GM21447 (cell line): ENCODE measurements at regions not wholly inside any gene's neighbourhood (a gene's known extent, or its start where the extent isn't known, plus 50 kb on each side); places are given as distances from the start of the nearest gene placed in this dataset.
A peak's percentile ranks its signal among the peaks of the same experiment; 100 is the strongest.
"Not testable (repeated sequence)": the region's sequence is repeated elsewhere in the genome, so short reads cannot be mapped to it uniquely, and the experiment has no call there.

Experiments
- ATAC-seq: cut with Tn5 transposase; IDR thresholded peaks from one replicate; pipeline ENCODE4 v1.9.1; 2021; ENCODE audit not compliant: unreplicated experiment

DNA sequence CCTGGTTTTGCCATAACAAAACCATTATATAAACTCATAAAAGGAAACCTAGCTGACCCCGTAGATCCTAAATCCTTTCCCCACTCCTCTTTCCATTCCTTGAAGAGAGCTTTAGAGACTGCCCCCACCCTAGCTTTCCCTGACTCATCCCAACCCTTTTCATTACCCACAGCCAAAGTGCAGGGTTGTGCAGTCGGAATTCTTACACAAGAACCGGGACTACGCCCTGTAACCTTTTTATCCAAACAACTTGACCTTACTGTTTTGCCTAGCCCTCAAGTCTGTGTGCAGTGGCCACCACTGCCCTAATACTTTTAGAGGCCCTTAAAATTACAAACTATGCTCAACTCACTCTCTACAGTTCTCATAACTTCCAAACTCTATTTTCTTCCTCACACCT is 116.0 kb upstream of the PTPN13 start:
- not testable (repeated sequence) for ATAC-seq

DNA sequence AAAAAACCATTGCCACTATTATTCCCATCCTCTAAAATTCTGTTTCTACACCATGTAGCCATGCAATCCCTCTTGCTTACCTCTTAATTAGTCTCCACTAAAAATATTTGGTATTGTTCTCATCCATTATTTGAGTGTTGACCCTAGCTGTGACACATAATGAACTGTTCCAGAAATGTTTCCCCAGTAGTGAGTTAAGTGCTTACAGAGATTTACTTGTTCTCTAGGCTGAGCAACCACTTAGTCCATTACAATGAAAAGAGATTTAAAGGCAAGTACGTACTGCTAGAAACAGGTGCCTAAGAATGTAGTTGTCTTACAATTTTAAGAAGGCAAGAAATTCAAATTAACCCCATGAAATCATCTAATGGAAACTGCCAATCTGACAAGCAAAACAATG is 112.7 kb upstream of the PTPN13 start:
- ATAC-seq, result no peak

DNA sequence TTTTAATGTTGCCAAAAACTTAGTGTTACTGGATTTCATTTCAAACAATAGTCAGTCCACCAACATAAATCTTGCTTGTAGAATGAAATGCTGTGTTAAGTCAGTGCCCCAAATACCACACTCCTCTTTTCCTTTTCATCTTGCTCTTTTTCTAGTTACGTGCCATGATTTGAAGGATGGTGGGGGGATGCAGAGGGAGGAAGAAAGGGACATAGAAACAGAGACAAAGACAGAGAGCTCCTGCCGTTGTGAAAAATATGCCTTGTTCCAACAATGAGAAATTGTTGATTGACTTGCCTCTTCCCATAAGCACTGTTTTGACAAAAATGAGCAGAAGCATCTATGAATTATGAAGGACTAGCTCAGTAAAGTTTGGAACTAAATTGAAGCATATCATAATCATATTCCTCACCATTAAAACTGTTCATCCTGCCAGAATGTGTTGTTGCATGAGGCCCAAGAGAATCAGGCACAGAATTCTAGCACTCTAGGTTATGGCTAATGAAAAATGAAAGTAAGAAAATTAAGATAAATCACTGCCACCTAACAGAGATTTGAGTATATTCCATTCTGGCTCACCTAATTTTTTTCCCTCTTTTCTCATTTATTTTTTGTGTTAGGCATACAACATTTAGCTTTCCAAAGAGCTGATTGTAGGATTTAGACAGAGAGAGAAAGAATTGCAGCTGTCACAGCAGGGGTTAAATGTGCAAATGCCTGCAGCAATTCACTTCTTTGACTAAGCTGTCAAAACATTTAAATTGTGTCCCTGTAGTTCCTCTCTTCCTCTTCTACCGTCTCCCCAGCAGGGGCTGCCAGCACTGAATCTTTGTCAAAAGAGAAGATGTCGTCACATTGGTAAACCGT is 111.6 kb upstream of the PTPN13 start:
- no peak for ATAC-seq

DNA sequence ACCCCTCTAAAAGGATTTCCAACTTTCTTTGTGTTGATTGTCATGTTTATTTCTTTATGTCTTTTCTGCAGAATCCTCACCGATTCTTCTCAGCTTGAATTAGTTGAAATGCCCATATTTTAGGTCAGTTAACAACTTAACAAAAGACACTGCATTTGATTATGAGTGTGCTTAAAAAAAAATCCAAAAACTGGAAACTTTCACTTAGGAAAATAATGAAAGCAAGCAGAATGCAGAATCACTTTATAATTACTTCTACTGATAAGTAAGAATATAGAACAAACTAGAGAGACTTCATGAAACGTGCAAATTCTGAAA is 111.0 kb upstream of the PTPN13 start:
- no peak for ATAC-seq

DNA sequence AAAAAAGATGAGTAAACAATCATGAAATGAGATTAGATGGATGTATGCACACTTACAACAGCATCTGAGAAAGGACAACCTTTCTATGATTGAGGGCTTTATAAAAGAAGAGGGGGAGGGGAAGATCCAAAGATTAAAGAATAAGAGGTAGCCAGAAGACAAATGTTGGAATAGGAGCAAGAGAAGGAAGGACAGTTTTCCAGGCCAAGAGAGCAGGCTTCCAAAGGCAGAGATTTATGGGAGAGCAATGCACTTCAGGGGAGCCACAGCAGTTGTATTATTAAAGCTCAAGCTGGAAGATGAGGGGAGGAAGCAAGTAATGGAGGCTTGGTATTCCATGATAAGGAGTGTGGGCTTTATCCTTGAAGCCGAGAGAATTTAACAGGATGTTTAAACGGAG is 110.3 kb upstream of the PTPN13 start:
- ATAC-seq, result no peak

DNA sequence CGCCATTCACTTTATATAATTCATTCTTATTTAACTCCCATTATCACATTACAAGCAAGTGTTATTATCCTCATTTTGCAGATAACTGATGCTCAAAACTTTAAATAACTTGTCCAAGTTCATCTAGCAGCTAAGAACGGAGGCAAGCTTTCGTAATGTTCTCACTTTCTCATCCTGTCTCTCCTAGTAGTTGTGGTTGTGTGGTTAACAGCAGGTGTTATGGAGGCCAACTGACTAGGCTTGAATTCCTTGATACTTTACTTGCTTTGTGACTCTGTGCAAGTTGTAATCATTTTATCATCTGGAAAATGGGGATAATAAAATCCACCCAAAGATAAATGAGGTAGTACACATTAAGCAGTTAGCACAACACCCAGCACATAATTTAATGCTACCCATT is 109.9 kb upstream of the PTPN13 start:
- ATAC-seq, result no peak

DNA sequence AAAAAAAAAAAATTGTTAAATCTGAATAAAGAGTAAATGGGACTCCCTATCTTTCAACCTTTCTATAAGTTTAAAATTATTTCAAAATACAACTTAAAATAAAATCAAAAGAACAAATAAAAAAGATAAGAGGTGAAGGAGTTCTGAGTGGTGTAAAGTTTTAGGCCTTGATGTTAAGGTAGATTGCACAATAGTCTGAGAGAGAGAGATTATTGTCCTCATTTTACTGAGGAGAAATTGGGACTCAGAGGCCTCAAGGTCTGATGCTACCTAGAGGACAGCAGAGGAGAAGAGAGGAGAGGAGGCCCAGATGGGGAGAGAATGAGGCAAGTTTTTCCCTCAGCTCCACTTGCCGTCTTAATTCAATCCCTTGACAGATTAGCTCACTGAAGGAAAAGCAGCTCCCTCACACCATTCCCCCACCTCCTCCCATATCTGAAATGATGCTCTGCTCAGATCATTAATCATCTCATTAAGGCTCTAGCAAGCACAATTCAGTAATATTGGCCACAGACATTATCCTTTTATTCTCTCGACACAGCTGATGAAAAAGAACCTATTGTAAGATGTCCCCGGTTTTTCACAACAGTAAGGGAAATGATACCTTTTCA is 106.3 kb upstream of the PTPN13 start:
- no peak for ATAC-seq

DNA sequence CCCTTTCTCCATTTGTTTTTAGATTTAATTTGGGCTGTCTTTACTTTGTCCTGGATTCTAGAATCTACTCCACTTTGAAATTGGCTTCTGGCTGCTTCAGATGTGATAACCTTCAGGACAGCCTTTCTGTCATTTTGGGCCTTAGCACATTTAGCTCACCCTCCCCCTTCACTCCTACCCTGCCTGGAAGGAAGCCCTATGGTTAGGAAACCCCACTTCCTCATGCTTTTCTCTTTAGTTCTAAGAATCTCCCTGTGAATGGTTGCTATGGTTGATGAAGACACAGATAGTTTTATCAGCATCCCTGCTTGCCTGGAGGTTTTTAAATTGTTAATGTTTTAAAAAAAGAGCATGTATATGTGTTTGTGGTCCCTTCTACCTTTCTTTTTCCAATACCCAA is 100.7 kb upstream of the PTPN13 start:
- ATAC-seq, result no peak

DNA sequence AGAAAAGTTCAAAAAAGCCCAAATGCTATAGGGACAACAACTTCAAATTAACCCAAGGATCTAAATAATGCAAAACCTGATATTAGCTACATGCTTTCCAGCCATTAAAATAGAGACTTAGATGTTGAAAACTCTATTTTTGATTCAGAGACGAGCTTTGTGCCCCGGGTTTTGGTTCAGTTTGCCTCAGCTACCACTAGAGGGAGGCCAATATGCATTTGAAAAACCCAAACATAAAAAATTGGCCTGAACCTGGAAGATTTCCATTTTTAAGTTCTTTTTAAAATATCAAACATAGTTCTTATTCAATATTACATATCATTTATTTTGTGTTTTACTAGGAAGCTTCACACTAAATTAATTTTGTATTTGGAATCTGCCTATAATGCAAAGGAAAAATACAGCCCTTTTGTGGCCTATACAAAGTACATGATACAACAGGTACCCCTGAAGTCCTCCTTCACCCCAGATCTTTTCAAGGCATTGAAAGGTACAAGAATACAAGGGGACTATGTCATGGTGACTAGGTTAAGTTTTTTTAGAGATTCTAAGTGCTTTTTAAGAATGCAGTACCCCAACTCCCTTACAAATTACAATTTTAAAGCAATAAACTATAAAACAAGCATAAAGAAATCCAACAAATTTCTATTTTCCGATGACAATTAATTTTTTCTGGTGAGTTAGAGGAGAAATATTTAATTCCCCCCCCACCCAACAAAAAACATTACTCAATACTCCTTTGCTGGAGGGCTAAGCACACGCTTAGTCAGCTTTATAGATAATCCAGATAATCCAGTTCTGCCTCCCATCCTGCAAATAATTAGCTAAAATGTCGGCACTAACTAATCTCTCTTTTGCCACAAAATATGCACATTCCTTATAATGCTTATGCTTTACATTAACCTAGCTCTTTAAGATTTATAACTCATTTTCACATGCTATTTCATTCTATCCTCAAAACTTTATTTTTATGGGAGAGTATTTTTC is 97.7 kb upstream of the PTPN13 start:
- no peak for ATAC-seq

DNA sequence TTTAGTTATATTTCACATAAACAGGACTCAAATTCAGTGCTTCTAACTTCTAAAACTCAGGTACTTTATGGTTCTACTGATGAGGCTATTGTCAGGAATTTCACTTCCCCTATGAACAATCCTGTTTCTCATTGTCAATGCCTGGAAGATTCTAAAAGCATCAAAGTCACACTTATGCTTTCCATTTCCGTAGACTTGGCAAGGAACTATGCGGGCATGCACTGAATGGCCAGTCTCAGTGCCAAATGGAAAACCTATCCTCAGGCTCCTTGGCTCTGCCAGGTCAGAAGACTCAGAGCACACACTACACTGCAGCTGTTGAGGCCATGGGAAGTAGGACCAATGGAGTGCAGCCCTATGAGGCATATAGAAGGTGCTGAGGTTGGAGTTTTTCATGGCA is 97.0 kb upstream of the PTPN13 start:
- no peak for ATAC-seq

DNA sequence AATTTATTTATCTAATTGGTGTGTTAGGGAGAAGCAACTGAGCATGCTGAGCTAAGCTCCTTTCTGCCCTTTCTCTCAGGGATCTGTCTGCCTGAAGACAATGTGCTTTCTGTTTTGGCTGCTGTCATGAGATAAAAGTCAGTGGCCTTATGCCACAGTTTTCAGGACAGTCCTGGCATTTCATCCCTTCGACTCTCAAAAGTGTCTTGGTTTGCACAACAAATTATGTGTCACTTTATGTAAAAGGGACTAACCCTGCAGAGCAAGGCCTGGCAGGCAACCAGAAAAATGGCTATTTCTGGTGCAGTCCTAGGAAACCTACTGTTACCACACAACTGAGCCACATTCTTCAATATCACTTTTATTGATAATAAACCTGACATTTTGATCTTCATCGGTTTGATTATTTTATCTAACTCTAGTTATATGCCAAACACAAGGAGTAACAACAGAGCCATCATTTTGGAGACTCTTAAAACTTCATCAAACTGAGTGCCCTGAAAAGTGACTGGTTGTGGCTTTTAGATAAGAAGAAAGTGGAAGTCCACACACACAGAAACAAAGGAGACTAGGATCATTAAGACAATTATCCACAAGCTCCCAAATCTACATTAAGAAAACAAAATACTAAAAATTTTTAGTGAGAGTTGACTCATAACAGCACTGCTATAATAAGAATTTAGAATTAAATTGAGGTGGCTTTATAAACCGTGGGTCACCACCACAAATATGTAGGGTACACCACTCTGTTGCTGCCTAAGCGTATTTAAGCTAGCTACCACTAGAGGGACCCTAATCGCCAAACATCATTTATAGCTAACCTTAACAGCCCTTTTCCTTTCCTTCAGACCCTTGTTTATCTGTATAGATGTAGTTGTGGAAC is 95.9 kb upstream of the PTPN13 start:
- ATAC-seq, result peak; percentile 89

DNA sequence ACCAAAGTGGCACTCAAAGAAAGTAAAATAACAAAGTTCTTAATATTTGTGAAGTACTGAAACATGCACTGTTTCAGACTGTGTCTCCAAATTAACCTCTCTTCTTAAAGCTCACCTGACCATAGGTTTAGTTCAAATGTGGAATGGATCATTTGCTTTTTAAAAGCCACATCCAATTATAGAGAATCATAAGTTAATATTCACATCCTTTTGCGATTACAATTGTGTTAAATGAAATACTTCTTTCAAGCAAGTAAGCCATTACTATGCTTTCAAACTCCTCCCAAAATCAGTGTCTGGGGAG is 95.3 kb upstream of the PTPN13 start:
- no peak for ATAC-seq

DNA sequence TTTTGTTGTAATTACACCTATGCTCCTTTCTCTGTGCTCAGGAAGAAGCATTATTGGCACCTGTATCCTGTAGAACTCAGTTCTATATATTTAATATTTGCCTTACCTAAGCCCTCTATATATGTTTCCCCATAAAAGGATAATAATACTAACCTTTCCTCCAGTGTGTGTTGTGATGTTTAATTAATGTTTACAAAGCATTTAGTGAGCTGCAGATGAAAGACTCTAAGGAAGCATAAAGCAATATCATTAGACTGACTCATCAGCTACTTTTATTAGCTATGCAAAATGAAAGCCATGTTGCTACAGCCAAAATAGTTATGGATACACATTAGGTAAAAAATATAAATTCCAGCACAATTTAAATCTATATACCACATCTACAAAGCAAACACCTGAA is 93.6 kb upstream of the PTPN13 start:
- no peak for ATAC-seq

DNA sequence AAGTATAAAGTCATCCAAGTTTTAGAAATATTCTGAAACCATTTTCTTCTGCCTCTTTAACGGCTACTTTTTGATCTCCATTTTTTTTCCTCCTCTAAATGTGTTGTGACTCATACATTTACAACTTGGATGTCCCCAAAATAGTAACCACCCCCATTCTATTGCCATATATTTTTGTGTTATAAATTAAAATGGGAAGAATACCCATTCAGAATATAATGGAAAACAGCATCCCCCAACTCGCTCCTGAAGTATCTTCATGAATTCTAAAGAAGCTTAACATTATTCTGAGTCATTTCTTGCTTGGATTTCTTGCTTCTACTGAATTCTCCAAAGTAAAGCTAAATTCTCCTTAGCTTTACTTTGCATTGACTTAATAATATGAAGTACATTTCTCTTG is 92.0 kb upstream of the PTPN13 start:
- no peak for ATAC-seq

DNA sequence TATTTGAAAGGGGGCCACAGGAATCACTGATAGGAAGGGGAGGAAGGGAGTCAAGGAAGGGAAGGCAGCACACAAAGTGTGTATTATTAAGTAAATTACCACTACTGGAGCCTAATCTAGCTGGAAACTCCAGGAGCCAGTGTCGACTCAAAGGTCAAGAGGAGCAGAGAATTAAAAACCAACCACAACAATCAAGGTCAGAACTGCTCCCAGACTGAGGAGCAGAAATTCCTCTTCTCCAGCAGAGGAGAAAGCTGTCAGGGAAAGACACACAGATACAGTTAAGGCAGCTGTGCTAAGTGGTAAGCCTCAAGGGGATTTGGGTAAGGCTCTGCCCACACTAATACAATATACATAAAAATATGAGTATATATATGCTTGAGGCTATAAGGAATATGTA is 87.5 kb upstream of the PTPN13 start:
- no peak for ATAC-seq

DNA sequence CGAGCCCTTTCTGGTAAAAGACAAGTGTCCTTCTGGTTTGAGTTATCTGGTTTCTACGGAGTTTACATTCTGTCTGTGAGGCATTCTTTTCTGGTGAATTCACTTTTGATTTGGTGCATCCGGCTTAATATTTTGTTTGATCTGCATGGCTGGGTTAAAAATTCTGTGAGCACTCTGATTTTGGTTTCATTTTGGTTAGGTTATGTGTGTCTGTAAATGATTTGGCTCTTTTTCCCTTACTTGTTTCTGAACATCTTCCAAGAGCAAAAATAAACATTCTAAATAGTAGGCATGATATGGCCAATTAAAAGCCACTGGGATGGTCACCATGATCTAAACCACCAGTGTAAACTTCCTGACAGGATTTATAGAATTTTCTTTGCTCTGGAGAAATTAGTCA is 85.7 kb upstream of the PTPN13 start:
- no peak for ATAC-seq

DNA sequence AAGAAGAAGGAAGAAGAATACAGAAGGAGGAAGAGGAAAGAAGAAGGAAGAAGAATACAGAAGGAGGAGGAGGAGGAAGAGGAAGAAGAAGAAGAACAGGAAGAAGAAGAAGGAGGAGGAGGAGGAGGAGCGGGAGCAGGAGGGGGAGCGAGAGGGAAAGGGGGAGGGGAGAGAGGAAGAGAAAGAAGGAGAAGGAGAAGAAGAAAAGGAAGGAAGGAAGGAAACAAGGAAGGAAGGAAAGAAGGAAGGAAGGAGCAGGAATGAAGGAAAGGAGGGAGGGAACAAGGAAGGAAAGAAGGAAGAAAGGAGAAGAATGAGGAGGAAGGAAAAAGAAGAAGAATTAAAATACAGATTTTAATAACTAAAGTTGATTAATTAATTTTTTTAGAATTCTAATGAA is 82.5 kb upstream of the PTPN13 start:
- no peak for ATAC-seq

DNA sequence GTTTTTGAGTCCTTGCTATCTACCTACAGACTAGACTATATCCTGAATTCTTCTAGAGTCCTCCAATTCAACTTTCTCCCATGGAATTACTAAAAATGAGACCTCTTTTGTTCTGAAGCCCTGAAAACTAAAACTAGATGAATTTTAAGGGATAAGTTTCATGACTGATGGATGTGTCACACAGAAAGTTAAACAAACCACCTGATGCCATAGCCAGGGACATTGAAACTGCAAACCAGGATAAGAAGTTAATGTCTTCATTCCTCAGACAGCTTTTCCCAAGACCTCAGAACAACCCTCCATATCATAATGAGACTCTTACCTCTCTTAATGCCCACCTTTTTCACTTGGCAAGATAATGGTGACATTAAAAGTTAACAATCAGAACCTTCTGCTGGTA is 81.5 kb upstream of the PTPN13 start:
- ATAC-seq, result no peak

DNA sequence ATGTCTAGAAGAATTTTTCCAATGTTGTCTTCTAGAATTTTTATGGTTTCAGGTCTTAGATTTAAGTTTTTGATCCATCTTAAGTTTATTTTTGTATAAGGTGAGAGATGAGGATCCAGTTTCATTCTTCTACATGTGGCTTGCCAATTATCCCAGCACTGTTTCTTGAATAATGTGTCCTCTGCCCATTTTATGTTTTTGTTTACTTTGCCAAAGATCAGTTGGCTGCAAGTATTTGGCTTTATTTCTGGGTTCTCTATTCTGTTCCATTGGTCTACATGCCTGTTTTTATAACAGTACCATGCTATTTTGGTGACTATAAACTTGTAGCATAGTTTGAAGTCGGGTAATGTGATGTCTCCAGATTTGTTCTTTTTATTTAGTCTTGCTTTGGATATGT is 78.2 kb upstream of the PTPN13 start:
- ATAC-seq, result not testable (repeated sequence)

DNA sequence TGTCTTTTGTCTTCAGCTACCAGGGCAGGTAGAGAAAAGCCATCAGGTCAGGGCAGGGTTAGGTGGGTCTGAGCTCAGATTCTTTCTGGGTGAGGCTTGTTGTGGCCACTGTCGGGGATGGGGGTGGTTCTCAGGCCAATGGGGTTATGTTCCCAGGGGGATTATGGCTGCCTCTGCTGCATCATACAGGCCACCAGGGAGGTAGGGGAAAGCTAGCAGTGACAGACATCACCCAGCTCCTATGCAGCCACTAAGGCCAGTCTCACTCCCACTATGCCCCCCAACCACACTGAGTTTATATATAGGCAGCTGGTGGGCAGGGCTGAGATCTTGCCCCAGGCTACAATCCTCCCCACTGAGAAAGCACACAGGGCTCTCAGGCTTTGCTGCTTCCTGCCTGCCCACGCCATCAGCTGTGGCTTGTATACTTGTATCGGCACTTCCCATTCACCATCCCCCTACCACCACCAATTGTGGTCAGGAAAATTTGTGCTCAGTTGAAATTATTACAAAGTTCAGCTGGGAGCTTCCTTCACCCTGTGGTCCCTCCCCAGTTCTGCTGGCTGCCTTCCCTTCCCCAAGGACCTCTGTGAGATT is 72.6 kb upstream of the PTPN13 start:
- ATAC-seq, result no peak

DNA sequence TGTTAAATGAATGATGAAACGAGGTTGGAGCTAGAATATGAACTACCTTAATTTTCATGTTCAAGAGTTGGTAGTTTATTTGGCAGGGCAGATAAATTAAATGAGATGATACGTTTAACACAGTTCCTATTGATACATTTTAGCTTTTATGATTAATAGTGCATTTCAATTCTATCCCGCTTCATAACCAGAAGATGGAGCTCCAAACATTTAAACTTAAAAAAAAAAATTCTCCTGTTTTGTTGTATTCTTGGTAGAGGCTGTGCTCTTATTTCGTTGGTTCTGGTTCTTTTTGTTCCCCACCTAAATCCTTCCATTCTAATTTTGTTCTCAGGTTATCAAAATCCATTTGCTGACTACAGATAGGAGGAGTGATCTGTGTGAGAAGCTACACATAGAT is 71.8 kb upstream of the PTPN13 start:
- ATAC-seq, result no peak
